OCI-LY7 (cell line): ENCODE measurements at regions not wholly inside any gene's neighbourhood (a gene's known extent, or its start where the extent isn't known, plus 50 kb on each side); places are given as distances from the start of the nearest gene placed in this dataset.

Source experiments
- CTCF ChIP-seq: fragments of 200-600 bp; sonication (generic); conservative IDR thresholded peaks from 2 replicates; pipeline ENCODE4 v1.5.1; 2014; ENCODE audit warnings: mild to moderate bottlenecking, antibody characterized with exemption, low read length, moderate library complexity, mixed read lengths
- EZH2phosphoT487 ChIP-seq: fragments of 200-600 bp; sonication (generic); IDR thresholded peaks from 2 replicates; pipeline ENCODE4 v1.6.1; 2018; ENCODE audit warnings: low read depth, borderline replicate concordance, mild to moderate bottlenecking, mixed run types, antibody characterized with exemption, low read length, moderate library complexity, mixed read lengths

- no peak for TF ChIP-seq CTCF
- TF ChIP-seq EZH2phosphoT487 = no peak
These were observed 146.4 kb upstream of the DCAF8L1 start for GRCh38 chrX:28127662-28128061.
